GM10248 (cell line): ENCODE measurements at regions not wholly inside any gene's neighbourhood (a gene's known extent, or its start where the extent isn't known, plus 50 kb on each side); places are given as distances from the start of the nearest gene placed in this dataset.
"Not testable (repeated sequence)": the region's sequence is repeated elsewhere in the genome, so short reads cannot be mapped to it uniquely, and the experiment has no call there.

Source experiments
- CTCF ChIA-PET: fragments of 300-600 bp; sonication (Branson Sonifier 250); formaldehyde crosslinking; extraction: SDS; loops from one replicate; lab custom pipeline; 2021; ENCODE audit warnings: antibody characterized with exemption; lab: Yijun Ruan, JAX
- POLR2A ChIA-PET: fragments of 350-650 bp; sonication (Branson Sonifier 250); formaldehyde crosslinking; extraction: SDS; loops from one replicate; lab custom pipeline; 2020; ENCODE audit warnings: antibody characterized with exemption; lab: Yijun Ruan, JAX
- DNase-seq: peaks from one replicate; pipeline ENCODE4 v3.0.0; 2012; ENCODE audit errors: extremely low spot score
- TF ChIP-seq, protein P1 (sequence below): IDR thresholded peaks from 2 replicates; pipeline ENCODE4 v1.5.1; 2012; ENCODE audit warnings: mild to moderate bottlenecking, low read depth; ENCODE audit errors: extremely low read depth, missing control alignments, control extremely low read depth

DNA sequence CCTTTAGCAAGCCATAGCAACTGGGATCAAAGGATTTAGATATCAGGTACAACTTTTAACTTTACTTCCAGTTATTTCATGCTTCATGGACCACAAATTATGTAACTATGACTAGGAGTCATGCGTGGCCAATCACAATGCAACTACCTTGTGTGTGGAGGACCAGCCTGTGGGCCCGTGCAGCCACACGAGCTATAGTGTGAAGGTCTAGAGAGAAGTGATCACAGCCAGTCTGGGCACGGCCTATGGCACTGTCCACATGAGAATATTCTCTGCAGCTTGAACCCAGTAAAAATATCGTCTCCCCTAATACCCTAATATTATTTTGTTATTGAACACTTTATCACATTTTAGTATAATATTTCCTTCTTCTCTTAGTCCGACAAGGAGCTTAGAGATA, 464.9 kb upstream of the MIR17HG start:
- TF ChIP-seq, protein P1, sequence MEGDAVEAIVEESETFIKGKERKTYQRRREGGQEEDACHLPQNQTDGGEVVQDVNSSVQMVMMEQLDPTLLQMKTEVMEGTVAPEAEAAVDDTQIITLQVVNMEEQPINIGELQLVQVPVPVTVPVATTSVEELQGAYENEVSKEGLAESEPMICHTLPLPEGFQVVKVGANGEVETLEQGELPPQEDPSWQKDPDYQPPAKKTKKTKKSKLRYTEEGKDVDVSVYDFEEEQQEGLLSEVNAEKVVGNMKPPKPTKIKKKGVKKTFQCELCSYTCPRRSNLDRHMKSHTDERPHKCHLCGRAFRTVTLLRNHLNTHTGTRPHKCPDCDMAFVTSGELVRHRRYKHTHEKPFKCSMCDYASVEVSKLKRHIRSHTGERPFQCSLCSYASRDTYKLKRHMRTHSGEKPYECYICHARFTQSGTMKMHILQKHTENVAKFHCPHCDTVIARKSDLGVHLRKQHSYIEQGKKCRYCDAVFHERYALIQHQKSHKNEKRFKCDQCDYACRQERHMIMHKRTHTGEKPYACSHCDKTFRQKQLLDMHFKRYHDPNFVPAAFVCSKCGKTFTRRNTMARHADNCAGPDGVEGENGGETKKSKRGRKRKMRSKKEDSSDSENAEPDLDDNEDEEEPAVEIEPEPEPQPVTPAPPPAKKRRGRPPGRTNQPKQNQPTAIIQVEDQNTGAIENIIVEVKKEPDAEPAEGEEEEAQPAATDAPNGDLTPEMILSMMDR = no peak
- ChIA-PET POLR2A (no interaction called here), CTCF (interaction anchor here (0.8 to 1.0 kb wide), 2 partner anchors 13 to 15 kb away, joined by 3 read pairs; no protein-coding TSS in a partner anchor)
- DNase-seq = no peak

DNA sequence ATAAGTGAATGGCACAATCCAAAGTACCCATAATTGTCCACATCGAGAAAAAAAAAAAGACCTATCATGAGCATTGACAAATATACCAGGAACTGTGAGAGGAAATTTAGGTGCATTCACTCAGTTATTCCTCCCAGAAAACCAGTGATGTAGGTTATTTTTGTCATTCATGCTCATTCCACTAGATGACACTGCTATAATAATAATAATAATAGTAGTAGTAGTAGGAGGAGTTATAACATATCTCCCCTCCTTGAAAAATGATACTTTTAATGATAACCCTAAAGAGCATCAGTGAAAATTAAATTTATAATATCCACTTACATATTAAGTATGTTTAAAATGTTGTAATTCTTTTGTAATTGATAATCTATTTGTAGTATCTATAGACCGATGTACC, 463.9 kb upstream of the MIR17HG start:
- TF ChIP-seq, protein P1 = no peak
- ChIA-PET CTCF (no interaction called here), POLR2A (no interaction called here)
- no peak for DNase-seq

DNA sequence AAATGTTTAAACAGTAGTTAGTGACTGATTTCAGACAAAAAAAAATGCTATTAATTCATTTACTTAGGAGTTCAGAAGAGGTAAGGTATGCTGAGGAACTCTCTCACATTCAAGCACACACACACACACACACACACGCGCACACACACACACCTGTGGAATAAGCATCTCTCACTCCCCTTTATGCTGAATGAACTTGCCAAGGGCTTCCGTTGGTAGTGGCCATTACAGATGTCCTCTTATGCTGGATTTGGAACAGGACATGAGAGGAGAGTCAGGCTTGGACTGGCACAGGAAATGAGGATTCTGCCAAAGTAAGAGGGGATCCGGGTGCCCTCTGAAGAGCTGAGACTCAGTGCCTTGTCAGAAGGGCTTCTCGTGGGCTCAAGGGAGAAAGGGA, 463.4 kb upstream of the MIR17HG start:
- POLR2A ChIA-PET = no interaction called here
- CTCF ChIA-PET = no interaction called here
- no peak for DNase-seq
- TF ChIP-seq, protein P1 = no peak

DNA sequence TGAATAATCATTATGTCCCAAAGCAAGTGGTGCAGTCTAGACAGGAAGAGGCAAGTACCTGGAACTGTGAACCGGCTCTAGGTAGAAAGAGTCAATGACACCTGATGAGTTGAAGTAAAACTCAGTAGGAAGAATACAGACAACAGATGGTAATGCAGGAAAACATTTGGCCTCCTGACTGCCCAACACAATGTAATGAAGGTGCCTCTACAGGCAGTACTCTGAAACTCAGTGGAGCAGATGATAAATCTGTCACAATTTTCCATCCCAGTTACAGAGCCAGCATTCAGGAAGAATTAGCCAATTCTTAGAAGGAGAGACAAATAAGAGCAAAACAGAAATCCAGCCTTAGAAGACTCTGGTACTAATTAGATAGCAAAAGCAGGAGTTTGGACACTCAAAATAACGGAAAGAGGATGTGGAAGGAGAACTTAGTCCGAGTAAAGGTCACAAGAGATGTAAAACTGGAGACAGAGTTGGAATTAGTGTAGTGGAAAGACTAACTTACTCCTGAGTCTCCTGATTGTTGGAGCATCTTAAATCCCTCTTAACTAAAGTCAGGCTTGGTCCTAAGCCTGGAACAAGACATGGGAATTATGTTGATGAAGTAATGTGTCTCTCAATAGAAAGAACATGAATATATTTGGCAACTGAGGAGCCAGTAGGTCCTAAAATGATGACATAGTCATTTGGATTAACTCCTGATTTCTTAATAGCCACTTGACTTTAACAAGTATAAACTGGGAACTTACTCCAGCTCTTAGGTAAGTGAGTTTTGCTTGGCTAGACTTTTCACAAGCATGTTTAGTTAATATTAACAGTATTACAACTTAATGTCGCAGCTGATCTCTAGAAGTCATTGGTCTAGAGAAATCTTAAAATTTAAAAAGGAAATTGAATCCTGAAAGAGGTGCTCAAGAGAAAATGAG, 457.3 kb upstream of the MIR17HG start:
- TF ChIP-seq, protein P1 = no peak
- no peak for DNase-seq
- ChIA-PET CTCF (interaction anchor here (1.2 kb wide), 1 partner anchor 21 kb away, joined by 3 read pairs; no protein-coding TSS in a partner anchor), POLR2A (no interaction called here)

DNA sequence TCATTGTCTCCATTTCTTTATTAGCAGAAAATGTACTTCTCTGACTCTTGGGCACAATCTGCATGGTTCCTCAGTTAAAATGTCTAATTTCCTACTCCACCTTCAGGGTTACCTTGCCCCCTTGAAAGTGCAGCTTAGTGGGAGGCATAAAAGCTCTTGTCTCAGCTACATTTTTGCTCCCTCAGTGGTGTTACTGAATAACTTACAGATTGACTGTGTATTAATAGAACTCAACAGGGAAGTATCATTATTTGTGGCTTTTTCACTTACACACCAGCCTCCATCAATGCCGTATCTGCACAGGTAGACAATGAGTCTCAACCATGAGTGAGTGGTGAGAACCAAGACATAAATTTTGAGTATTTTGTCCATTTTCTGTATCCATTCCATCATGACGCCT, 456.2 kb upstream of the MIR17HG start:
- CTCF ChIA-PET = interaction anchor here (1.0 to 1.2 kb wide), 2 partner anchors 20 to 28 kb away, joined by 3 to 4 read pairs; no protein-coding TSS in a partner anchor
- TF ChIP-seq, protein P1 = no peak

DNA sequence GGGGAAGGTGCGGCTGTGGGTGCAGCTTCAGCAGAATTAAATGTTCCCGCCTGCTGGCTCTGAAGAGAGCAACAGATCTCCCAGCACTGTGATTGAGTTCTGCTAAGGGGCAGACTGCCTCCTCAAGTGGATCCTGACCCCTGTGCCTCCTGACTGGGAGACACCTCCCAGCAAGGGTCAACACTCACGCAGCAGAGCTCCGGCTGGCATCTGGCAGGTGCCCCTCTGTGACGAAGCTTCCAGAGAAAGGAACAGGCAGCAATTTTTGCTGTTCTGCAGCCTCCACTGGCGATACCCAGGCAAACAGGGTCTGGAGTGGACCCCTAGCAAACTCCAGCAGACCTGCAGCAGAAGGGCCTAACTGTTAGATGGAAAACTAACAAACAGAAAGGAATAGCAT, 454.3 kb upstream of the MIR17HG start:
- POLR2A ChIA-PET, CTCF ChIA-PET, DNase-seq: not testable (repeated sequence)

More for the DNA sequence above, 456.2 kb upstream of the MIR17HG start:
- POLR2A ChIA-PET = no interaction called here
- no peak for DNase-seq

DNA sequence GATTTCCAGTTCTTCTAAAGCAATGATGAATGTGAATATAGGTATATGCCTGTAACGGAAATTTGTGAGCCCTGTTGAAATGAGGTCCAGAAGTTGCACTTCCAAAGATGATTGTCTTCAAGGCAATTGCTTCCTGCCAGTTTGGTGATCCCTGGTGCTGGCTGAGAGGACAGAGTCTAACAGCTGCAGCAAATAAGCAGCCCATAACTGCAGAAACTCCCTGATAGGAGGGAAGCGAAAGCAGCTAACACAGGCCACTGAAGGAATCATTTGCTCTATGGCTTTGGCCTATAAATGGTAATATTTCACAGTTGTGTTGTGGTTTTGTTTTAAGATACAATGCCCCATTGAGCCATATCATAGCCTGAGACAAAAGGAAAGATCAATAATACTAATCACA, 451.5 kb upstream of the MIR17HG start:
- ChIA-PET POLR2A (no interaction called here), CTCF (no interaction called here)
- TF ChIP-seq, protein P1 = no peak
- no peak for DNase-seq
